Osteocyte (in vitro differentiated cells): ENCODE measurements at regions not wholly inside any gene's neighbourhood (a gene's known extent, or its start where the extent isn't known, plus 50 kb on each side); places are given as distances from the start of the nearest gene placed in this dataset.

Experiments
- DNase-seq: peaks from one replicate; pipeline ENCODE4 v3.0.0; 2021; ENCODE audit warnings: mixed read lengths; ENCODE audit not compliant: unreplicated experiment; ENCODE audit errors: extremely low spot score
- H3K27ac Mint-ChIP-seq: one replicate; pipeline ENCODE4 v1.8.0; 2021; ENCODE audit warnings: mild to moderate bottlenecking, mixed read lengths; ENCODE audit not compliant: unreplicated experiment
- H3K27me3 Mint-ChIP-seq: one replicate; pipeline ENCODE4 v1.8.0; 2021; ENCODE audit warnings: mixed read lengths; ENCODE audit not compliant: unreplicated experiment
- H3K36me3 Mint-ChIP-seq: one replicate; pipeline ENCODE4 v1.8.0; 2021; ENCODE audit warnings: mixed read lengths; ENCODE audit not compliant: unreplicated experiment
- H3K4me1 Mint-ChIP-seq: one replicate; pipeline ENCODE4 v1.8.0; 2021; ENCODE audit warnings: mixed read lengths; ENCODE audit not compliant: unreplicated experiment
- H3K4me3 Mint-ChIP-seq: one replicate; pipeline ENCODE4 v1.8.0; 2021; ENCODE audit warnings: mild to moderate bottlenecking, moderate library complexity, mixed read lengths; ENCODE audit not compliant: unreplicated experiment
- H3K9me3 Mint-ChIP-seq: one replicate; pipeline ENCODE4 v1.8.0; 2021; ENCODE audit warnings: mixed read lengths; ENCODE audit not compliant: unreplicated experiment
- TF ChIP-seq, protein P1 (sequence below): fragments of 200-600 bp; sonication (generic); IDR thresholded peaks from 2 replicates; pipeline ENCODE4 v1.5.0; 2021; ENCODE audit warnings: antibody characterized with exemption, mild to moderate bottlenecking, moderate library complexity

DNA sequence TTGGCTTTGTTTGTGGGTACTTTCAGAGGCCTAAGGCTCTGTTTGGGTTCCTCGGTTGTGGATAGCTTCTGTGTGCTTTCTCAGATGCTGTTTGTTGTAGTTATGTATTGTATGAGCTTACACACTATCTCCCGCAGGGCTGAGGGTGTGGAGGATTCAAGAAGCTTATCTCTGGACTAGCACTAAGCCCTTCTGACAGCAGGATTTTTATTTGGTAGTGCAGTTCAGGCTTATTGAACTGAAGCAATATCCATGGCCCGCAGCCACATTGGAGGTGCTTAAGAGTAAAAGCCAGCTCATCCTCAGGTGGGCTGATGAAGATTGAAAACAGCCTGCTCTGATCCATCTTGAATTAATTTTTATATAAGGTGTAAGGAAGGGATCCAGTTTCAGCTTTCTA, 128.2 kb downstream of the RASGEF1B start:
- Mint-ChIP-seq H3K27me3 (peaks cover 1% of the 10 kb centered on the region), H3K27ac (no peak overlapping the region), H3K4me3 (no peak overlapping the region), H3K36me3 (no peaks in the 10 kb centered on the region), H3K4me1 (no peaks in the 10 kb centered on the region), H3K9me3 (no peaks in the 10 kb centered on the region)
- DNase-seq, result no peak
- TF ChIP-seq, protein P1, sequence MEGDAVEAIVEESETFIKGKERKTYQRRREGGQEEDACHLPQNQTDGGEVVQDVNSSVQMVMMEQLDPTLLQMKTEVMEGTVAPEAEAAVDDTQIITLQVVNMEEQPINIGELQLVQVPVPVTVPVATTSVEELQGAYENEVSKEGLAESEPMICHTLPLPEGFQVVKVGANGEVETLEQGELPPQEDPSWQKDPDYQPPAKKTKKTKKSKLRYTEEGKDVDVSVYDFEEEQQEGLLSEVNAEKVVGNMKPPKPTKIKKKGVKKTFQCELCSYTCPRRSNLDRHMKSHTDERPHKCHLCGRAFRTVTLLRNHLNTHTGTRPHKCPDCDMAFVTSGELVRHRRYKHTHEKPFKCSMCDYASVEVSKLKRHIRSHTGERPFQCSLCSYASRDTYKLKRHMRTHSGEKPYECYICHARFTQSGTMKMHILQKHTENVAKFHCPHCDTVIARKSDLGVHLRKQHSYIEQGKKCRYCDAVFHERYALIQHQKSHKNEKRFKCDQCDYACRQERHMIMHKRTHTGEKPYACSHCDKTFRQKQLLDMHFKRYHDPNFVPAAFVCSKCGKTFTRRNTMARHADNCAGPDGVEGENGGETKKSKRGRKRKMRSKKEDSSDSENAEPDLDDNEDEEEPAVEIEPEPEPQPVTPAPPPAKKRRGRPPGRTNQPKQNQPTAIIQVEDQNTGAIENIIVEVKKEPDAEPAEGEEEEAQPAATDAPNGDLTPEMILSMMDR, result no peak

GRCh38 chr4:81343046-81343445, 128.0 kb upstream of the PRKG2 start:
- no peaks in the 10 kb centered on the region for H3K27me3 Mint-ChIP-seq
- H3K27ac Mint-ChIP-seq, result no peak overlapping the region
- TF ChIP-seq, protein P1, result no peak
- H3K9me3 Mint-ChIP-seq, result no peaks in the 10 kb centered on the region
- no peaks in the 10 kb centered on the region for H3K36me3 Mint-ChIP-seq
- no peak for DNase-seq
- no peaks in the 10 kb centered on the region for H3K4me1 Mint-ChIP-seq
- H3K4me3 Mint-ChIP-seq, result no peak overlapping the region

DNA sequence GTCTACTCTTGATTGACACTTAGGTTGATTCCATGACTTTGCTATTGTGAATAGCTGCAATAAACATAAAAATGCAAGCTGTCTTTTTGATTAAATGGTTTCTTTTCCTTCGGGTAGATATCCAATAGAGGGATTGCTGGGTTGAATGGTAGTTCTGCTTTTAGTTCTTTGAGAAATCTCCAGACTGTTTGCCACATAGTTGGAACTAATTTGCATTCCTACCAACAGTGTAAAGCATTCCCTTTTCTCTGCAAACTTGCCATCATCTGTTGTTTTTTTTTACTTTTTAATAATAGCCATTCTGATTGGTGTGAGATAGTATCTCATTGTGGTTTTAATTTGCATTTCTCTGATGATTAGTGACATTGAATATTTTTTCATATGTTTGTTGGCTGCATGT, 122.2 kb upstream of the PRKG2 start:
- TF ChIP-seq, protein P1, result no peak
- no peaks in the 10 kb centered on the region for H3K36me3 Mint-ChIP-seq
- no peak for DNase-seq
- H3K4me3 Mint-ChIP-seq, result no peak overlapping the region
- H3K27me3 Mint-ChIP-seq, result no peaks in the 10 kb centered on the region
- no peak overlapping the region for H3K27ac Mint-ChIP-seq
- H3K9me3 Mint-ChIP-seq, result no peaks in the 10 kb centered on the region
- H3K4me1 Mint-ChIP-seq, result no peaks in the 10 kb centered on the region

DNA sequence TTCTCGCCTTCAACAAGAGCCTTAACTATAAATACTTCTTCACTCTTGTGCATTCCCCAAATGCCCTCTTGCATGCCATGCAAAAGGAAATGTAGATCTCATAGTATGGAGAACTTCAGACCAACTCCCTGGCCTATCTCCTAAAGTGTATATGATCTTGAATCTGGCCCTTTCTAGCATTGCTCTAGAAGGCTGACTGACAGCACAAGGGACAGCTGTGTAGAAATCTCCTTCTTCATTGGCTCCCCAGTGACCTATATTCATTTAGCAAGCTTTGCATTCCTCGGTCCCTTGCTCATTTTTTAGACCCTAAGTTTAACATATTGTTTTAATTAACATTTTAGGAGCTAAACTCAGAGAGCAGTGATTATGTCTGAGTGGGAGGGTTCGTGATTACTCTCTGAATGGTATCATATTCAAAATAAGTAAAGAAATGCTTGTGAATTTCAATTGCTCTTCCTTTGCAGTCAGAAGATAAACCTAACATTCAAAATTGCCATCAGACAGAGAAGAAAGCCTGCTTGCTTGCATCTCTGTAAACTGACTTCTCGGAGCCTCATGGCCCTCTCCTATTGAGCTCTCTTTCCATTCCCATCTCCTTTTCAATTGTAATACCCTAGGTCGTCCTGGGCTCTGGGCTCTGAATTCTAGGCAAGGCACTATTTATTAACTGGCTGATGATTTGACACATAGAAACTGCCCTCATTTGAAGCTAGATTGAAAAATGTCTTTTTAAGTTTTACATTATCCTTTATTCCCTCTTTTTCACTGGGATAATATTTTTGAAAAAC, 120.3 kb upstream of the PRKG2 start:
- DNase-seq, result no peak
- no peaks in the 10 kb centered on the region for H3K9me3 Mint-ChIP-seq
- no peak overlapping the region for H3K4me3 Mint-ChIP-seq
- no peaks in the 10 kb centered on the region for H3K27me3 Mint-ChIP-seq
- H3K4me1 Mint-ChIP-seq, result no peaks in the 10 kb centered on the region
- H3K36me3 Mint-ChIP-seq, result no peaks in the 10 kb centered on the region
- TF ChIP-seq, protein P1, result no peak
- H3K27ac Mint-ChIP-seq, result no peak overlapping the region

GRCh38 chr4:81330018-81330417, 115.0 kb upstream of the PRKG2 start:
- no peaks in the 10 kb centered on the region for H3K36me3 Mint-ChIP-seq
- TF ChIP-seq, protein P1, result no peak
- no peak overlapping the region for H3K27ac Mint-ChIP-seq
- no peaks in the 10 kb centered on the region for H3K4me1 Mint-ChIP-seq
- no peak overlapping the region for H3K4me3 Mint-ChIP-seq
- no peak for DNase-seq
- H3K27me3 Mint-ChIP-seq, result peaks cover 3% of the 10 kb centered on the region
- no peaks in the 10 kb centered on the region for H3K9me3 Mint-ChIP-seq
